ENCODE measurements at regions not wholly inside any gene's neighbourhood (a gene's known extent, or its start where the extent isn't known, plus 50 kb on each side); places are given as distances from the start of the nearest gene placed in this dataset.

DNA sequence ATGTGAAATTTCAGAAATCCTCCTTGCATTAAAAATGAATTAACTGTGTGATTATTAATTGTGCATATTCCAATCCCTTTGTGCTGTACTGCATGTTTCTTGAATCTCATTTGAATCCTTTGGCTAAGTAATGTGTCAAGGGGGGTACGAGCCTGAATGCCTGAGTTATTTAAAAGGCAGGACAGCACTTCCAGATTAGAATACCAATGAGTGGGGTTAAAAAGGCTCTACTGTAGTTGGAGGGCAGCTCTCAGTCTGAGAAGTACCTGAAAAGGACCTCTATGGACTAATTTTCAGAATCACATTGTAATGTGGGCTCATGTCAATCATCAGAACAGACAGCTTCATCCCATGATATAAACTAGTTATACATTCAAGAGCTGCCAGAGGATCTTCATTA, 423.0 kb downstream of the GRB14 start:
- no peaks in the 10 kb centered on the region for H3K36me3 Mint-ChIP-seq (ENCODE audit: low read depth)
- H3K9me3 ChIP-seq (ENCODE audit: control insufficient read depth, low read length): no peaks in the 10 kb centered on the region
- WGBS, 2 experiments (ENCODE audit: insufficient coverage in 1 of 2, insufficient read length in 1 of 2): 79 to 82% methylated on average over 1 of the region's 1 CpG
- H3K4me3 Mint-ChIP-seq: no peak overlapping the region
- H3K27me3 ChIP-seq (ENCODE audit: control insufficient read depth, insufficient read depth, low read length, poor library complexity, severe bottlenecking): no peaks in the 10 kb centered on the region
- H3K27me3 Mint-ChIP-seq (ENCODE audit: insufficient read depth): no peaks in the 10 kb centered on the region
- no peaks in the 10 kb centered on the region for H3K9me3 Mint-ChIP-seq
- H3K9ac ChIP-seq (ENCODE audit: extremely low read depth, low read length, poor library complexity, severe bottlenecking): no peak overlapping the region
- DNase-seq: no peak
- no peak overlapping the region for H3K27ac Mint-ChIP-seq
- no peak overlapping the region for H3K4me3 ChIP-seq (ENCODE audit: low read length)
- H3K4me1 Mint-ChIP-seq: no peaks in the 10 kb centered on the region
- H3K27ac ChIP-seq (ENCODE audit: low read depth, low read length): no peak overlapping the region
- no peaks in the 10 kb centered on the region for H3K4me1 ChIP-seq (ENCODE audit: control insufficient read depth, insufficient read depth, low read length)
- TF ChIP-seq CTCF (conservative IDR thresholded peaks at IDR 0.05): no peak
- no peaks in the 10 kb centered on the region for H3K36me3 ChIP-seq (ENCODE audit: control insufficient read depth, insufficient read depth, low read length)

DNA sequence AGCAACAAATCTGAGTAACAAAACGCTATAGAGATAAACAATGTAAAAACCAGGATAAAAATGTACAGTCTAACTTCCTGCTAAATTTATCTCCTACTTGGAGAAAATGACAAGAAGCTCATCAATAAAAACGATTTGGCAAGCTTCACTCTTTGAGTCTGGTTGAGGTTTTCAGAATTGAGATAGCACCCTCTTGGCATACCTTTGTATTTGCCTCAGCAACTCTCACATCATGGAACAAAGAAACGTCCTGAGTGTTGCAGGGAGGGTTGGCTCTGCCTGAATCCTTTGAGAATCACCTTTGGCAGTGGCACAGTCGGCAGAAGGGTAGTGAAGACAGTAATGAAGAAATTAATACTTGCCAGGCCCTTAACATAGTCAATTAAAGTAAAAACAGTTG, 430.6 kb downstream of the GRB14 start:
- no peaks in the 10 kb centered on the region for H3K4me1 Mint-ChIP-seq
- H3K36me3 Mint-ChIP-seq (ENCODE audit: low read depth): no peaks in the 10 kb centered on the region
- WGBS, 2 experiments (ENCODE audit: insufficient coverage in 1 of 2, insufficient read length in 1 of 2): 80 to 83% methylated on average over 1 to 4 of the region's 4 CpGs
- Histone ChIP-seq H3K27ac (ENCODE audit: low read depth, low read length) (no peak overlapping the region), H3K4me1 (ENCODE audit: control insufficient read depth, insufficient read depth, low read length) (no peaks in the 10 kb centered on the region), H3K4me3 (ENCODE audit: low read length) (no peak overlapping the region), H3K27me3 (ENCODE audit: control insufficient read depth, insufficient read depth, low read length, poor library complexity, severe bottlenecking) (no peaks in the 10 kb centered on the region), H3K9ac (ENCODE audit: extremely low read depth, low read length, poor library complexity, severe bottlenecking) (no peak overlapping the region), H3K36me3 (ENCODE audit: control insufficient read depth, insufficient read depth, low read length) (no peaks in the 10 kb centered on the region), H3K9me3 (ENCODE audit: control insufficient read depth, low read length) (no peaks in the 10 kb centered on the region)
- H3K9me3 Mint-ChIP-seq: peaks cover 2% of the 10 kb centered on the region
- H3K27ac Mint-ChIP-seq: no peak overlapping the region
- no peak for TF ChIP-seq CTCF (conservative IDR thresholded peaks at IDR 0.05)
- DNase-seq: no peak
- H3K4me3 Mint-ChIP-seq: no peak overlapping the region
- no peaks in the 10 kb centered on the region for H3K27me3 Mint-ChIP-seq (ENCODE audit: insufficient read depth)

DNA sequence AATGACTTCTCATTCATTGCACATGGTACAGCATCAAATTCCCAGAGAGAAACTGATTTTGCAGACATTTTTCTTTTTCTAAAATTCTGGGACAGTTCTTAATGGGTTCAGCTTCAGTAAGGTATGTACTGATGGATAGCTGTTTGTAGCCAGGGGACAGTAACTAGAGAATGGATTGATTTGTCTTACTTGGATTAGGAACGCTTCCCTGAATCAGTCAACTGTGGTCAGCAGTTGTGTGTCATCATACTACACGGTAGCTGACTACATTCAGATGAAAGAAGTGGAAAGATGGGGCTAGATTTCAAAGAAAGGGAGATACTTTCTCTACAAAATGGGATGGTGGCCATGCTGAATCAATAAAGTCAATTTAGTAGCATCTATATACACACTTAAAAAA, 431.4 kb downstream of the GRB14 start:
- Mint-ChIP-seq H3K27ac (no peak overlapping the region), H3K36me3 (ENCODE audit: low read depth) (no peaks in the 10 kb centered on the region), H3K9me3 (peaks cover 2% of the 10 kb centered on the region), H3K27me3 (ENCODE audit: insufficient read depth) (peaks cover 5% of the 10 kb centered on the region), H3K4me1 (no peaks in the 10 kb centered on the region), H3K4me3 (no peak overlapping the region)
- Histone ChIP-seq H3K9ac (ENCODE audit: extremely low read depth, low read length, poor library complexity, severe bottlenecking) (no peak overlapping the region), H3K9me3 (ENCODE audit: control insufficient read depth, low read length) (no peaks in the 10 kb centered on the region), H3K36me3 (ENCODE audit: control insufficient read depth, insufficient read depth, low read length) (no peaks in the 10 kb centered on the region), H3K27me3 (ENCODE audit: control insufficient read depth, insufficient read depth, low read length, poor library complexity, severe bottlenecking) (no peaks in the 10 kb centered on the region), H3K27ac (ENCODE audit: low read depth, low read length) (no peak overlapping the region), H3K4me1 (ENCODE audit: control insufficient read depth, insufficient read depth, low read length) (no peaks in the 10 kb centered on the region), H3K4me3 (ENCODE audit: low read length) (no peak overlapping the region)
- DNase-seq: no peak
- no peak for TF ChIP-seq CTCF (conservative IDR thresholded peaks at IDR 0.05)
- WGBS, 2 experiments (ENCODE audit: insufficient coverage in 1 of 2, insufficient read length in 1 of 2): 90 to 94% methylated on average over 2 of the region's 2 CpGs

All from endodermal cell (in vitro differentiated cells).